ENCODE measurements at regions not wholly inside any gene's neighbourhood (a gene's known extent, or its start where the extent isn't known, plus 50 kb on each side); places are given as distances from the start of the nearest gene placed in this dataset.
"Not testable (repeated sequence)": the region's sequence is repeated elsewhere in the genome, so short reads cannot be mapped to it uniquely, and the experiment has no call there.

- H3K4me1 ChIP-seq (ENCODE audit: insufficient read depth, poor library complexity, severe bottlenecking) = peaks cover 15% of the 10 kb centered on the region
- H3K4me3 ChIP-seq (ENCODE audit: severe bottlenecking); H3K27me3 ChIP-seq (ENCODE audit: insufficient read depth, poor library complexity, severe bottlenecking); DNase-seq (ENCODE audit: low spot score); H3K27ac ChIP-seq (ENCODE audit: poor library complexity, severe bottlenecking); ATAC-seq (ENCODE audit: low read depth); H3K9me3 ChIP-seq (ENCODE audit: severe bottlenecking): not testable (repeated sequence)
- peaks cover 15% of the 10 kb centered on the region for H3K36me3 ChIP-seq (ENCODE audit: low read depth)
Measured at GRCh38 chr15:30769390-30770124, 134.2 kb upstream of the FAN1 start.

- TF ChIP-seq CTCF (IDR thresholded peaks at IDR 0.05; ENCODE audit: poor library complexity, severe bottlenecking) = no peak
- Histone ChIP-seq H3K27me3 (ENCODE audit: insufficient read depth, poor library complexity, severe bottlenecking) (no peaks in the 10 kb centered on the region), H3K36me3 (ENCODE audit: low read depth) (peaks cover 15% of the 10 kb centered on the region), H3K27ac (ENCODE audit: poor library complexity, severe bottlenecking) (no peak overlapping the region), H3K4me1 (ENCODE audit: insufficient read depth, poor library complexity, severe bottlenecking) (peaks cover 8% of the 10 kb centered on the region), H3K9me3 (ENCODE audit: severe bottlenecking) (no peaks in the 10 kb centered on the region), H3K4me3 (ENCODE audit: severe bottlenecking) (no peak overlapping the region)
- ATAC-seq (ENCODE audit: low read depth) (no peak), DNase-seq (ENCODE audit: low spot score) (no peak)
Measured at GRCh38 chr15:30770759-30771158, 133.0 kb upstream of the FAN1 start.

GRCh38 chr15:30783019-30783418 is 120.7 kb upstream of the FAN1 start:
- TF ChIP-seq CTCF (IDR thresholded peaks at IDR 0.05; ENCODE audit: poor library complexity, severe bottlenecking) = no peak
- no peak for ATAC-seq (ENCODE audit: low read depth)

GRCh38 chr15:30788595-30788994 is 115.1 kb upstream of the FAN1 start:
- no peaks in the 10 kb centered on the region for H3K27me3 ChIP-seq (ENCODE audit: insufficient read depth, poor library complexity, severe bottlenecking)
- no peaks in the 10 kb centered on the region for H3K36me3 ChIP-seq (ENCODE audit: low read depth)
- H3K9me3 ChIP-seq (ENCODE audit: severe bottlenecking) = no peaks in the 10 kb centered on the region
- DNase-seq (ENCODE audit: low spot score) (no peak), ATAC-seq (ENCODE audit: low read depth) (no peak)
- no peak overlapping the region for H3K4me3 ChIP-seq (ENCODE audit: severe bottlenecking)
- TF ChIP-seq CTCF (IDR thresholded peaks at IDR 0.05; ENCODE audit: poor library complexity, severe bottlenecking) = no peak
- no peak overlapping the region for H3K27ac ChIP-seq (ENCODE audit: poor library complexity, severe bottlenecking)
- no peaks in the 10 kb centered on the region for H3K4me1 ChIP-seq (ENCODE audit: insufficient read depth, poor library complexity, severe bottlenecking)

More at GRCh38 chr15:30783019-30783418, 120.7 kb upstream of the FAN1 start:
- Histone ChIP-seq H3K27me3 (ENCODE audit: insufficient read depth, poor library complexity, severe bottlenecking) (no peaks in the 10 kb centered on the region), H3K4me3 (ENCODE audit: severe bottlenecking) (no peak overlapping the region), H3K4me1 (ENCODE audit: insufficient read depth, poor library complexity, severe bottlenecking) (no peaks in the 10 kb centered on the region), H3K36me3 (ENCODE audit: low read depth) (no peaks in the 10 kb centered on the region), H3K27ac (ENCODE audit: poor library complexity, severe bottlenecking) (no peak overlapping the region), H3K9me3 (ENCODE audit: severe bottlenecking) (peaks cover 11% of the 10 kb centered on the region)
- DNase-seq (ENCODE audit: low spot score) = no peak

- Histone ChIP-seq H3K27ac (ENCODE audit: poor library complexity, severe bottlenecking) (no peak overlapping the region), H3K4me1 (ENCODE audit: insufficient read depth, poor library complexity, severe bottlenecking) (no peaks in the 10 kb centered on the region), H3K4me3 (ENCODE audit: severe bottlenecking) (no peak overlapping the region), H3K36me3 (ENCODE audit: low read depth) (no peaks in the 10 kb centered on the region), H3K27me3 (ENCODE audit: insufficient read depth, poor library complexity, severe bottlenecking) (no peaks in the 10 kb centered on the region), H3K9me3 (ENCODE audit: severe bottlenecking) (no peaks in the 10 kb centered on the region)
- DNase-seq (ENCODE audit: low spot score) (no peak), ATAC-seq (ENCODE audit: low read depth) (no peak)
- TF ChIP-seq CTCF (IDR thresholded peaks at IDR 0.05; ENCODE audit: poor library complexity, severe bottlenecking) = no peak
Measured at GRCh38 chr15:30791239-30792175, 112.2 kb upstream of the FAN1 start.

GRCh38 chr15:30792843-30793242 is 110.9 kb upstream of the FAN1 start:
- not testable (repeated sequence) for ATAC-seq (ENCODE audit: low read depth); DNase-seq (ENCODE audit: low spot score); H3K27ac ChIP-seq (ENCODE audit: poor library complexity, severe bottlenecking); H3K4me1 ChIP-seq (ENCODE audit: insufficient read depth, poor library complexity, severe bottlenecking); H3K4me3 ChIP-seq (ENCODE audit: severe bottlenecking); H3K36me3 ChIP-seq (ENCODE audit: low read depth); H3K27me3 ChIP-seq (ENCODE audit: insufficient read depth, poor library complexity, severe bottlenecking); H3K9me3 ChIP-seq (ENCODE audit: severe bottlenecking)
